Activated CD8-positive, alpha-beta memory T cell treated with anti-CD3 and anti-CD28 coated beads, Interleukin-2, amount 50 U/mL, for 24 hours (primary cell): ENCODE measurements at regions not wholly inside any gene's neighbourhood (a gene's known extent, or its start where the extent isn't known, plus 50 kb on each side); places are given as distances from the start of the nearest gene placed in this dataset.

ENCODE experiments used
- DNase-seq: peaks from one replicate; pipeline ENCODE4 v3.0.0-alpha.2; 2020; ENCODE audit errors: extremely low read depth

GRCh38 chr9:78599926-78600325, 303.0 kb downstream of the PSAT1 start:
- DNase-seq = no peak

GRCh38 chr9:78601957-78602565, 305.1 kb downstream of the PSAT1 start:
- DNase-seq = no peak

GRCh38 chr9:78605041-78606000, 308.4 kb downstream of the PSAT1 start:
- DNase-seq = no peak

GRCh38 chr9:78606001-78606379, 309.1 kb downstream of the PSAT1 start:
- DNase-seq = no peak

GRCh38 chr9:78607853-78608252, 310.9 kb downstream of the PSAT1 start:
- no peak for DNase-seq

- DNase-seq = no peak
Observed at GRCh38 chr9:78609450-78609849, 312.5 kb downstream of the PSAT1 start.

- no peak for DNase-seq
Observed at GRCh38 chr9:78612091-78612490, 315.2 kb downstream of the PSAT1 start.

GRCh38 chr9:78613006-78613405, 316.1 kb downstream of the PSAT1 start:
- DNase-seq = no peak

- DNase-seq = no peak
Observed at GRCh38 chr9:78614892-78615291, 318.0 kb downstream of the PSAT1 start.

- DNase-seq = no peak
Observed at GRCh38 chr9:78615372-78615771, 318.4 kb downstream of the PSAT1 start.

GRCh38 chr9:78618735-78619134, 321.8 kb downstream of the PSAT1 start:
- DNase-seq = no peak

GRCh38 chr9:78620303-78620702, 323.4 kb downstream of the PSAT1 start:
- no peak for DNase-seq

GRCh38 chr9:78620764-78621163, 323.8 kb downstream of the PSAT1 start:
- DNase-seq = no peak

GRCh38 chr9:78622126-78622525, 325.2 kb downstream of the PSAT1 start:
- no peak for DNase-seq

GRCh38 chr9:78626971-78627370, 330.0 kb downstream of the PSAT1 start:
- no peak for DNase-seq

- no peak for DNase-seq
Observed at GRCh38 chr9:78630966-78631365, 334.0 kb downstream of the PSAT1 start.

GRCh38 chr9:78640728-78641127, 343.8 kb downstream of the PSAT1 start:
- no peak for DNase-seq

GRCh38 chr9:78644359-78644758, 347.4 kb downstream of the PSAT1 start:
- no peak for DNase-seq

GRCh38 chr9:78654324-78654723, 357.4 kb downstream of the PSAT1 start:
- DNase-seq = no peak

GRCh38 chr9:78663369-78663768, 366.4 kb downstream of the PSAT1 start:
- DNase-seq = no peak

- DNase-seq = no peak
Observed at GRCh38 chr9:78664370-78664769, 367.4 kb downstream of the PSAT1 start.

- DNase-seq = no peak
Observed at GRCh38 chr9:78666818-78667414, 370.0 kb downstream of the PSAT1 start.
